Suprapubic skin (tissue), 4 donors: ENCODE measurements at regions not wholly inside any gene's neighbourhood (a gene's known extent, or its start where the extent isn't known, plus 50 kb on each side); places are given as distances from the start of the nearest gene placed in this dataset.

Experiments used
- POLR2A ChIP-seq, 2 donors: fragments of 450-650 bp; IDR thresholded peaks; one replicate each; pipeline ENCODE4 v1.6.1; 2017; ENCODE audit warnings: antibody characterized with exemption in 2 of 2, mild to moderate bottlenecking in 2 of 2, moderate library complexity in 2 of 2
- POLR2AphosphoS5 ChIP-seq, 3 donors: sonication (generic); formaldehyde crosslinking; IDR thresholded peaks; one replicate each; pipeline ENCODE4 v1.6.1; 2017; ENCODE audit warnings: antibody characterized with exemption in 3 of 3
- TF ChIP-seq, protein P1 (sequence below), 2 donors: fragments of 200-600 bp in 1 of 2; fragments of 450-650 bp in 1 of 2; sonication (generic) in 1 of 2; IDR thresholded peaks; one replicate each; pipeline ENCODE4 v1.5.1; 2016 to 2019; ENCODE audit warnings: antibody characterized with exemption in 2 of 2, mild to moderate bottlenecking in 1 of 2, moderate library complexity in 1 of 2

- TF ChIP-seq, protein P1, sequence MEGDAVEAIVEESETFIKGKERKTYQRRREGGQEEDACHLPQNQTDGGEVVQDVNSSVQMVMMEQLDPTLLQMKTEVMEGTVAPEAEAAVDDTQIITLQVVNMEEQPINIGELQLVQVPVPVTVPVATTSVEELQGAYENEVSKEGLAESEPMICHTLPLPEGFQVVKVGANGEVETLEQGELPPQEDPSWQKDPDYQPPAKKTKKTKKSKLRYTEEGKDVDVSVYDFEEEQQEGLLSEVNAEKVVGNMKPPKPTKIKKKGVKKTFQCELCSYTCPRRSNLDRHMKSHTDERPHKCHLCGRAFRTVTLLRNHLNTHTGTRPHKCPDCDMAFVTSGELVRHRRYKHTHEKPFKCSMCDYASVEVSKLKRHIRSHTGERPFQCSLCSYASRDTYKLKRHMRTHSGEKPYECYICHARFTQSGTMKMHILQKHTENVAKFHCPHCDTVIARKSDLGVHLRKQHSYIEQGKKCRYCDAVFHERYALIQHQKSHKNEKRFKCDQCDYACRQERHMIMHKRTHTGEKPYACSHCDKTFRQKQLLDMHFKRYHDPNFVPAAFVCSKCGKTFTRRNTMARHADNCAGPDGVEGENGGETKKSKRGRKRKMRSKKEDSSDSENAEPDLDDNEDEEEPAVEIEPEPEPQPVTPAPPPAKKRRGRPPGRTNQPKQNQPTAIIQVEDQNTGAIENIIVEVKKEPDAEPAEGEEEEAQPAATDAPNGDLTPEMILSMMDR (IDR thresholded peaks at IDR 0.05) = no peak
- no peak for TF ChIP-seq POLR2A (IDR thresholded peaks at IDR 0.05)
- TF ChIP-seq POLR2AphosphoS5 (IDR thresholded peaks at IDR 0.05) = no peak
These were observed 116.8 kb upstream of the NKX1-1 start for GRCh38 chr4:1523033-1523432.
